ENCODE measurements at regions not wholly inside any gene's neighbourhood (a gene's known extent, or its start where the extent isn't known, plus 50 kb on each side); places are given as distances from the start of the nearest gene placed in this dataset.

GRCh38 chr1:67953301-67953700 lies 97.1 kb downstream of the DIRAS3 start:
- TF ChIP-seq RAD21 (IDR thresholded peaks at IDR 0.05) (no peak), CTCF (IDR thresholded peaks at IDR 0.05; ENCODE audit: low read depth, low read length, missing input control) (no peak), TAF1 (conservative IDR thresholded peaks at IDR 0.05) (no peak), GABPA (IDR thresholded peaks at IDR 0.05 in 1 of 2, conservative IDR thresholded peaks at IDR 0.05 in 1 of 2) (no peak)

All from liver (tissue), 3 donors.